ENCODE measurements at regions not wholly inside any gene's neighbourhood (a gene's known extent, or its start where the extent isn't known, plus 50 kb on each side); places are given as distances from the start of the nearest gene placed in this dataset.

GRCh38 chr1:102420034-102420433 lies 423.3 kb upstream of the OLFM3 start:
- H3K9me3 ChIP-seq, result no peaks in the 10 kb centered on the region
- H3K4me3 ChIP-seq, result no peak overlapping the region
- H3K27ac ChIP-seq, result no peak overlapping the region
- intact Hi-C loops (cut with DNase I), result no loop called here
- TF ChIP-seq, protein P1, sequence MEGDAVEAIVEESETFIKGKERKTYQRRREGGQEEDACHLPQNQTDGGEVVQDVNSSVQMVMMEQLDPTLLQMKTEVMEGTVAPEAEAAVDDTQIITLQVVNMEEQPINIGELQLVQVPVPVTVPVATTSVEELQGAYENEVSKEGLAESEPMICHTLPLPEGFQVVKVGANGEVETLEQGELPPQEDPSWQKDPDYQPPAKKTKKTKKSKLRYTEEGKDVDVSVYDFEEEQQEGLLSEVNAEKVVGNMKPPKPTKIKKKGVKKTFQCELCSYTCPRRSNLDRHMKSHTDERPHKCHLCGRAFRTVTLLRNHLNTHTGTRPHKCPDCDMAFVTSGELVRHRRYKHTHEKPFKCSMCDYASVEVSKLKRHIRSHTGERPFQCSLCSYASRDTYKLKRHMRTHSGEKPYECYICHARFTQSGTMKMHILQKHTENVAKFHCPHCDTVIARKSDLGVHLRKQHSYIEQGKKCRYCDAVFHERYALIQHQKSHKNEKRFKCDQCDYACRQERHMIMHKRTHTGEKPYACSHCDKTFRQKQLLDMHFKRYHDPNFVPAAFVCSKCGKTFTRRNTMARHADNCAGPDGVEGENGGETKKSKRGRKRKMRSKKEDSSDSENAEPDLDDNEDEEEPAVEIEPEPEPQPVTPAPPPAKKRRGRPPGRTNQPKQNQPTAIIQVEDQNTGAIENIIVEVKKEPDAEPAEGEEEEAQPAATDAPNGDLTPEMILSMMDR (IDR thresholded peaks at IDR 0.05), result no peak
- no peaks in the 10 kb centered on the region for H3K4me1 ChIP-seq
- no peaks in the 10 kb centered on the region for H3K36me3 ChIP-seq
- no peak for ATAC-seq
- DNase-seq, result no peak
- no peaks in the 10 kb centered on the region for H3K27me3 ChIP-seq

Data from left lung (tissue), 4 donors.